MV-4-11 (cell line): ENCODE measurements at regions not wholly inside any gene's neighbourhood (a gene's known extent, or its start where the extent isn't known, plus 50 kb on each side); places are given as distances from the start of the nearest gene placed in this dataset.

Source experiments
- DNase-seq: peaks from one replicate; lab custom pipeline; 2025; lab: John Stamatoyannopoulos, UW

GRCh38 chr2:240227538-240228428, 87.3 kb upstream of the OTOS start:
- DNase-seq, result no peak

- DNase-seq, result no peak
Observed at GRCh38 chr2:240229005-240229404, 88.5 kb upstream of the OTOS start.

GRCh38 chr2:240229603-240230235, 89.3 kb upstream of the OTOS start:
- DNase-seq, result peak; percentile 67

- peak; percentile 18 for DNase-seq
Observed at GRCh38 chr2:240230291-240230931, 90.0 kb upstream of the OTOS start.

- no peak for DNase-seq
Observed at GRCh38 chr2:240231838-240232244, 91.4 kb upstream of the OTOS start.

GRCh38 chr2:240232264-240232915, 91.9 kb upstream of the OTOS start:
- no peak for DNase-seq

GRCh38 chr2:240232961-240233884, 92.8 kb upstream of the OTOS start:
- DNase-seq, result peak; percentile 48

GRCh38 chr2:240233885-240234502, 93.5 kb upstream of the OTOS start:
- DNase-seq, result no peak

GRCh38 chr2:240234503-240234951, 94.1 kb upstream of the OTOS start:
- DNase-seq, result no peak

GRCh38 chr2:240235149-240235803, 94.8 kb upstream of the OTOS start:
- no peak for DNase-seq

GRCh38 chr2:240235811-240236210, 95.4 kb upstream of the OTOS start:
- no peak for DNase-seq

GRCh38 chr2:240236217-240237111, 96.0 kb upstream of the OTOS start:
- no peak for DNase-seq

- no peak for DNase-seq
Observed at GRCh38 chr2:240237609-240238174, 97.2 kb upstream of the OTOS start.

GRCh38 chr2:240238201-240238600, 97.7 kb upstream of the OTOS start:
- DNase-seq, result no peak

GRCh38 chr2:240238786-240239185, 98.3 kb upstream of the OTOS start:
- no peak for DNase-seq

GRCh38 chr2:240239325-240239724, 98.9 kb upstream of the OTOS start:
- no peak for DNase-seq

- DNase-seq, result no peak
Observed at GRCh38 chr2:240240017-240240734, 99.7 kb upstream of the OTOS start.

GRCh38 chr2:240240781-240241180, 100.3 kb upstream of the OTOS start:
- no peak for DNase-seq
